ENCODE measurements at regions not wholly inside any gene's neighbourhood (a gene's known extent, or its start where the extent isn't known, plus 50 kb on each side); places are given as distances from the start of the nearest gene placed in this dataset.

DNA sequence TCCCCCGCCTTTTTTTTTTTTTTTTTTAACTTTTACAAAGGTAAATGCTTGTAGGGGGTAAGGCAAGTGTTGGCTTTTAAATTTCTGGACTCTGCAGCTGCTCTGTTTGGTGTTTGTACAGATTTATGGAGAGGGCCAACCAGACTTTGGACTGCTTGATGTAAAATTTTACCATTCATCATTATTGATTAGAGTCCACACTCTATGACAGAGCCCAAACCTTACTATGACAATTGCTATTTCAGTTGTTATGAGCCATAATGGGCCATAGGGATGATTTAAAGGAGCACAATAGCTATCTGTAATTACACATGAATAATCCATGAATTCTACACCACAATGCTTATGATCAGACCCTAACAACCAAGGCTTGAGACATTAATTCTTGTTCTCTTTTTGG lies 867.2 kb downstream of the NR2F1-AS1 start:
- Histone ChIP-seq H3K79me2 (ENCODE audit: insufficient read depth, low read length) (no peaks in the 10 kb centered on the region), H3K4me3 (ENCODE audit: insufficient read depth, low read length) (no peak overlapping the region), H3K27ac (ENCODE audit: low read depth, low read length) (no peak overlapping the region)

DNA sequence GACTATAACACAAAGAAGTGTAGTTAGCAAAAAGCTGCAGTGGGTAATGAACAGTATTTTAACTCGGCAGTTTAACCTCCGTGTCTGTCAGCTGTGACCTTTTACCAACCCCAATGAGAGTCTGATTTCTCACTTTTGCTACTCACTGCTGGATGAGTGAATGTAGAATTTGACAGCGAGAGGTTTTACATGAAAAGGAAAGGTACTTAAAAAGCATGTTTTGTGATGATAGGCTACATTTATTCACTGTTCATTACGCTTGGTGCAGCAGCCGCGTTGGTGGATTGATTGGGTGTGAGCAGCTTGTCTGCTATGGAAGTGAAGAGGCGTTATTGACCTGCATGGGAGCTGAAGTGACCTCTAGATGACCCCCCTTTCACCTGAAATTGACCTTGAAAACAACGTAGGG lies 867.7 kb downstream of the NR2F1-AS1 start:
- H3K27me3 ChIP-seq (ENCODE audit: insufficient read depth, low read length), result no peaks in the 10 kb centered on the region
- no peak overlapping the region for H3K4me2 ChIP-seq (ENCODE audit: insufficient read depth, low read length)
- peaks cover 3% of the 10 kb centered on the region for H3K4me1 ChIP-seq (ENCODE audit: insufficient read depth, low read length)
- no peak overlapping the region for H3K4me3 ChIP-seq (ENCODE audit: insufficient read depth, low read length)
- H3K9me3 ChIP-seq (ENCODE audit: low read depth, low read length), result no peaks in the 10 kb centered on the region
- peak overlapping the region; percentile 34 for H2AFZ ChIP-seq (ENCODE audit: low read length)
- no peaks in the 10 kb centered on the region for H4K20me1 ChIP-seq (ENCODE audit: insufficient read depth, low read length)
- TF ChIP-seq, protein P1, sequence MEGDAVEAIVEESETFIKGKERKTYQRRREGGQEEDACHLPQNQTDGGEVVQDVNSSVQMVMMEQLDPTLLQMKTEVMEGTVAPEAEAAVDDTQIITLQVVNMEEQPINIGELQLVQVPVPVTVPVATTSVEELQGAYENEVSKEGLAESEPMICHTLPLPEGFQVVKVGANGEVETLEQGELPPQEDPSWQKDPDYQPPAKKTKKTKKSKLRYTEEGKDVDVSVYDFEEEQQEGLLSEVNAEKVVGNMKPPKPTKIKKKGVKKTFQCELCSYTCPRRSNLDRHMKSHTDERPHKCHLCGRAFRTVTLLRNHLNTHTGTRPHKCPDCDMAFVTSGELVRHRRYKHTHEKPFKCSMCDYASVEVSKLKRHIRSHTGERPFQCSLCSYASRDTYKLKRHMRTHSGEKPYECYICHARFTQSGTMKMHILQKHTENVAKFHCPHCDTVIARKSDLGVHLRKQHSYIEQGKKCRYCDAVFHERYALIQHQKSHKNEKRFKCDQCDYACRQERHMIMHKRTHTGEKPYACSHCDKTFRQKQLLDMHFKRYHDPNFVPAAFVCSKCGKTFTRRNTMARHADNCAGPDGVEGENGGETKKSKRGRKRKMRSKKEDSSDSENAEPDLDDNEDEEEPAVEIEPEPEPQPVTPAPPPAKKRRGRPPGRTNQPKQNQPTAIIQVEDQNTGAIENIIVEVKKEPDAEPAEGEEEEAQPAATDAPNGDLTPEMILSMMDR (IDR thresholded peaks at IDR 0.05; ENCODE audit: extremely low read depth, low read depth, low read length), result no peak
- H3K27ac ChIP-seq (ENCODE audit: low read depth, low read length), result no peak overlapping the region
- no peaks in the 10 kb centered on the region for H3K36me3 ChIP-seq (ENCODE audit: insufficient read depth, low read length)
- no peak for DNase-seq (ENCODE audit: insufficient read length, low spot score, missing footprints)
- no peaks in the 10 kb centered on the region for H3K79me2 ChIP-seq (ENCODE audit: insufficient read depth, low read length)

More for the DNA sequence above, 867.2 kb downstream of the NR2F1-AS1 start:
- H3K36me3 ChIP-seq (ENCODE audit: insufficient read depth, low read length), result no peaks in the 10 kb centered on the region
- H3K27me3 ChIP-seq (ENCODE audit: insufficient read depth, low read length), result no peaks in the 10 kb centered on the region
- no peaks in the 10 kb centered on the region for H3K9me3 ChIP-seq (ENCODE audit: low read depth, low read length)
- peaks cover 3% of the 10 kb centered on the region for H3K4me1 ChIP-seq (ENCODE audit: insufficient read depth, low read length)
- H4K20me1 ChIP-seq (ENCODE audit: insufficient read depth, low read length), result no peaks in the 10 kb centered on the region
- H2AFZ ChIP-seq (ENCODE audit: low read length), result no peak overlapping the region
- no peak for DNase-seq (ENCODE audit: insufficient read length, low spot score, missing footprints)
- H3K4me2 ChIP-seq (ENCODE audit: insufficient read depth, low read length), result no peak overlapping the region
- TF ChIP-seq, protein P1 (IDR thresholded peaks at IDR 0.05; ENCODE audit: extremely low read depth, low read depth, low read length), result no peak

DNA sequence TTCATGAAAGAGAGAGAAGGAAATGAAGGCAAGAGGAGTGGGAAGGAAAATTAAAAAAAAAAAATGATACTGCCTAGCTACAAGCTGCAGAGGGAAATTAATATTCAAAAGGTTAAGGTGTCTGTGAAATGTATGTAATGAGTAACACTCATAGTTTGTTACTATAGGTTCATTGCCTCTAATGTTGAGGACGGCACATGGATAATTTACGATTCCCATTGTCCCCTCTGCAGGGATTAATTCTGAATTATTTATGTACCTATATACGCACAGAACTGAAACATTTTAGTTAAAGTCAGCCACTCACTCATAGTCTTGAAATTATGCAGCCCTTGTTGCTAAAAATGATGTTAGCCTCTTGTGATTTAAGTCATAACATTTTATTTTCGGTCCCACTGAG lies 869.1 kb downstream of the NR2F1-AS1 start:
- Histone ChIP-seq H2AFZ (ENCODE audit: low read length) (no peak overlapping the region), H3K4me2 (ENCODE audit: insufficient read depth, low read length) (no peak overlapping the region), H3K4me3 (ENCODE audit: insufficient read depth, low read length) (no peak overlapping the region), H3K27ac (ENCODE audit: low read depth, low read length) (no peak overlapping the region), H4K20me1 (ENCODE audit: insufficient read depth, low read length) (no peaks in the 10 kb centered on the region), H3K79me2 (ENCODE audit: insufficient read depth, low read length) (no peaks in the 10 kb centered on the region), H3K4me1 (ENCODE audit: insufficient read depth, low read length) (no peaks in the 10 kb centered on the region), H3K9me3 (ENCODE audit: low read depth, low read length) (no peaks in the 10 kb centered on the region), H3K27me3 (ENCODE audit: insufficient read depth, low read length) (no peaks in the 10 kb centered on the region), H3K36me3 (ENCODE audit: insufficient read depth, low read length) (no peaks in the 10 kb centered on the region)
- TF ChIP-seq, protein P1 (IDR thresholded peaks at IDR 0.05; ENCODE audit: extremely low read depth, low read depth, low read length), result no peak
- DNase-seq (ENCODE audit: insufficient read length, low spot score, missing footprints), result no peak

DNA sequence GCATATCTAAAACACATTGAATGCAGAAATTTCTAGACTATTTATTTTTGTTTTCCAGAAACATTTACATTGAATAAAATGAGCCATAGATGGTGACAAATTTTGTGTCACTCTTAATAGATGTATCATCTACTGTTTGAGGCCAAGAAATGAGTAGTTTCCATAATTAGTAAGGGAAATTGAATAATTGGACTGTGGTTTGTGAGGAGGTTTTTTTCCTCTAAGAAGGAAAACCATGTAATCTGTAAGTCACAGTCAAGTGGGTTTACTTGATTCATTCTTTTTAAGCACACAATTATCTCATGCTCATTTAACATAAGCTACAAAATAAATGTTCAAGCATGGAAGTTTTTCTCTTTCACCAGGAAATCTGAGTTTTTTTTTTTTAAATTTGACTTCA lies 876.4 kb downstream of the NR2F1-AS1 start:
- TF ChIP-seq, protein P1 (IDR thresholded peaks at IDR 0.05; ENCODE audit: extremely low read depth, low read depth, low read length), result no peak
- no peaks in the 10 kb centered on the region for H3K36me3 ChIP-seq (ENCODE audit: insufficient read depth, low read length)
- no peaks in the 10 kb centered on the region for H3K79me2 ChIP-seq (ENCODE audit: insufficient read depth, low read length)
- H4K20me1 ChIP-seq (ENCODE audit: insufficient read depth, low read length), result no peaks in the 10 kb centered on the region
- H3K4me2 ChIP-seq (ENCODE audit: insufficient read depth, low read length), result no peak overlapping the region
- no peak overlapping the region for H2AFZ ChIP-seq (ENCODE audit: low read length)
- H3K27me3 ChIP-seq (ENCODE audit: insufficient read depth, low read length), result no peaks in the 10 kb centered on the region
- H3K4me1 ChIP-seq (ENCODE audit: insufficient read depth, low read length), result peaks cover 4% of the 10 kb centered on the region
- no peak overlapping the region for H3K4me3 ChIP-seq (ENCODE audit: insufficient read depth, low read length)
- H3K9me3 ChIP-seq (ENCODE audit: low read depth, low read length), result no peaks in the 10 kb centered on the region
- H3K27ac ChIP-seq (ENCODE audit: low read depth, low read length), result no peak overlapping the region
- DNase-seq (ENCODE audit: insufficient read length, low spot score, missing footprints), result no peak
